Daoy (cell line): ENCODE measurements at regions not wholly inside any gene's neighbourhood (a gene's known extent, or its start where the extent isn't known, plus 50 kb on each side); places are given as distances from the start of the nearest gene placed in this dataset.

Experiments used
- DNase-seq: peaks from one replicate; pipeline ENCODE4 v3.0.0-alpha.2; 2015; ENCODE audit warnings: low read depth

GRCh38 chr7:13035233-13035632 lies 347.8 kb downstream of the ARL4A start:
- DNase-seq: no peak

- no peak for DNase-seq
Observed at GRCh38 chr7:13036256-13036780, 348.9 kb downstream of the ARL4A start.

GRCh38 chr7:13037216-13037615 lies 349.8 kb downstream of the ARL4A start:
- DNase-seq: no peak

- DNase-seq: no peak
Observed at GRCh38 chr7:13041368-13041988, 354.0 kb downstream of the ARL4A start.

GRCh38 chr7:13042605-13043236 lies 355.3 kb downstream of the ARL4A start:
- peak; percentile 4 for DNase-seq

GRCh38 chr7:13044309-13044708 lies 356.9 kb downstream of the ARL4A start:
- peak; percentile 15 for DNase-seq

GRCh38 chr7:13047061-13047460 lies 359.6 kb downstream of the ARL4A start:
- no peak for DNase-seq

GRCh38 chr7:13049946-13050345 lies 362.5 kb downstream of the ARL4A start:
- DNase-seq: no peak

GRCh38 chr7:13050703-13051102 lies 363.3 kb downstream of the ARL4A start:
- DNase-seq: no peak

GRCh38 chr7:13055732-13056368 lies 368.4 kb downstream of the ARL4A start:
- DNase-seq: no peak

- DNase-seq: no peak
Observed at GRCh38 chr7:13057462-13058200, 370.2 kb downstream of the ARL4A start.

- no peak for DNase-seq
Observed at GRCh38 chr7:13060173-13060572, 372.7 kb downstream of the ARL4A start.

- no peak for DNase-seq
Observed at GRCh38 chr7:13061115-13061514, 373.7 kb downstream of the ARL4A start.

- DNase-seq: no peak
Observed at GRCh38 chr7:13062631-13063030, 375.2 kb downstream of the ARL4A start.

GRCh38 chr7:13067036-13067435 lies 379.6 kb downstream of the ARL4A start:
- DNase-seq: no peak

GRCh38 chr7:13068032-13068431 lies 380.6 kb downstream of the ARL4A start:
- no peak for DNase-seq

GRCh38 chr7:13069841-13070240 lies 382.4 kb downstream of the ARL4A start:
- no peak for DNase-seq

GRCh38 chr7:13072014-13072413 lies 384.6 kb downstream of the ARL4A start:
- no peak for DNase-seq

GRCh38 chr7:13077466-13077865 lies 390.0 kb downstream of the ARL4A start:
- peak; percentile 18 for DNase-seq

- no peak for DNase-seq
Observed at GRCh38 chr7:13078105-13078504, 390.7 kb downstream of the ARL4A start.

- DNase-seq: no peak
Observed at GRCh38 chr7:13090959-13091358, 403.5 kb downstream of the ARL4A start.

GRCh38 chr7:13091974-13092707 lies 404.7 kb downstream of the ARL4A start:
- DNase-seq: no peak
